Neural cell (in vitro differentiated cells): ENCODE measurements at regions not wholly inside any gene's neighbourhood (a gene's known extent, or its start where the extent isn't known, plus 50 kb on each side); places are given as distances from the start of the nearest gene placed in this dataset.

Source experiments
- H2AFZ ChIP-seq: fragments of 200-600, 300-800 bp; sonication (generic), shearing (Covaris generic); 2 replicates; pipeline ENCODE4 v1.6.0; 2014; ENCODE audit warnings: low read depth, mild to moderate bottlenecking, antibody characterized with exemption, low read length, moderate library complexity
- H3F3A ChIP-seq: fragments of 200-600 bp; shearing (Covaris generic); 2 replicates; pipeline ENCODE4 v1.6.1; 2016; ENCODE audit warnings: mild to moderate bottlenecking, moderate library complexity, mixed read lengths, antibody characterized with exemption, low read length; ENCODE audit not compliant: insufficient read depth, poor library complexity, severe bottlenecking
- H3K27ac ChIP-seq: fragments of 200-600, 300-800 bp; sonication (generic), shearing (Covaris generic); 2 replicates; pipeline ENCODE4 v1.5.1; 2014; ENCODE audit warnings: mild to moderate bottlenecking, low read length, moderate library complexity
- H3K27me3 ChIP-seq: fragments of 300-800, 200-600 bp; sonication (generic), shearing (Covaris generic); 2 replicates; pipeline ENCODE4 v1.6.0; 2014; ENCODE audit warnings: mild to moderate bottlenecking, low read depth, low read length, moderate library complexity; ENCODE audit not compliant: insufficient read depth
- H3K36me3 ChIP-seq: fragments of 300-800, 200-600 bp; sonication (generic), shearing (Covaris generic); 2 replicates; pipeline ENCODE4 v1.5.1; 2014; ENCODE audit warnings: mild to moderate bottlenecking, antibody characterized with exemption, low read length, moderate library complexity; ENCODE audit not compliant: insufficient read depth
- H3K4me2 ChIP-seq: fragments of 300-800, 200-600 bp; sonication (generic), shearing (Covaris generic); 2 replicates; pipeline ENCODE4 v1.6.0; 2014; ENCODE audit warnings: mild to moderate bottlenecking, low read length
- H3K4me3 ChIP-seq: fragments of 300-800, 200-600 bp; sonication (generic), shearing (Covaris generic); 2 replicates; pipeline ENCODE4 v1.5.1; 2014; ENCODE audit warnings: mild to moderate bottlenecking, low read length, moderate library complexity
- H3K79me2 ChIP-seq: fragments of 200-600 bp; shearing (Covaris generic); replicated peaks from 2 replicates; pipeline ENCODE4 v1.6.0; 2014; ENCODE audit warnings: mild to moderate bottlenecking, low read length, moderate library complexity; ENCODE audit not compliant: insufficient read depth
- H3K9ac ChIP-seq: fragments of 300-800, 200-600 bp; sonication (generic), shearing (Covaris generic); 2 replicates; pipeline ENCODE4 v1.6.1; 2016; ENCODE audit warnings: mild to moderate bottlenecking, low read length, mixed read lengths
- H3K9me2 ChIP-seq: fragments of 200-600 bp; shearing (Covaris generic); 2 replicates; pipeline ENCODE4 v1.6.1; 2016; ENCODE audit warnings: mild to moderate bottlenecking, low read length, mixed read lengths; ENCODE audit not compliant: insufficient read depth
- H3K9me3 ChIP-seq: fragments of 200-600, 300-800 bp; sonication (generic), shearing (Covaris generic); 2 replicates; pipeline ENCODE4 v1.6.1; 2016; ENCODE audit warnings: mild to moderate bottlenecking, mixed run types, low read length, moderate library complexity, mixed read lengths
- H4K20me1 ChIP-seq: fragments of 200-600 bp; shearing (Covaris generic); 2 replicates; pipeline ENCODE4 v1.6.1; 2016; ENCODE audit warnings: mild to moderate bottlenecking, mixed run types; ENCODE audit not compliant: insufficient read depth
- CTCF ChIP-seq: fragments of 450-650 bp; IDR thresholded peaks from 2 replicates; pipeline ENCODE4 v1.5.1; 2014; ENCODE audit warnings: antibody characterized with exemption, mild to moderate bottlenecking, moderate library complexity; ENCODE audit not compliant: poor library complexity, severe bottlenecking
- EP300 ChIP-seq: fragments of 450-650 bp; conservative IDR thresholded peaks from 2 replicates; pipeline ENCODE4 v1.6.1; 2014; ENCODE audit warnings: antibody characterized with exemption, mild to moderate bottlenecking, moderate library complexity; ENCODE audit not compliant: poor library complexity, severe bottlenecking
- EZH2 ChIP-seq: fragments of 200-600, 300-800 bp; shearing (Covaris generic), sonication (generic); IDR thresholded peaks from 2 replicates; pipeline ENCODE4 v1.6.1; 2014; ENCODE audit warnings: antibody characterized with exemption, low read length, borderline replicate concordance, mild to moderate bottlenecking; ENCODE audit not compliant: insufficient read depth, poor library complexity, severe bottlenecking
- MXI1 ChIP-seq: fragments of 450-650 bp; conservative IDR thresholded peaks from 2 replicates; pipeline ENCODE4 v1.6.1; 2014; ENCODE audit warnings: antibody characterized with exemption, mild to moderate bottlenecking; ENCODE audit not compliant: poor library complexity, severe bottlenecking
- POLR2AphosphoS5 ChIP-seq: IDR thresholded peaks from 2 replicates; pipeline ENCODE4 v1.6.1; 2012
- RAD21 ChIP-seq: fragments of 450-650 bp; conservative IDR thresholded peaks from 2 replicates; pipeline ENCODE4 v1.6.1; 2014; ENCODE audit warnings: antibody characterized with exemption, mild to moderate bottlenecking, moderate library complexity
- REST ChIP-seq: IDR thresholded peaks from 2 replicates; pipeline ENCODE4 v1.6.1; 2012; ENCODE audit warnings: borderline replicate concordance
- SMC3 ChIP-seq: fragments of 450-650 bp; conservative IDR thresholded peaks from 2 replicates; pipeline ENCODE4 v1.6.1; 2014; ENCODE audit warnings: antibody characterized with exemption, mild to moderate bottlenecking, moderate library complexity; ENCODE audit not compliant: poor library complexity
- TAF1 ChIP-seq: IDR thresholded peaks from 2 replicates; pipeline ENCODE4 v1.6.1; 2012; ENCODE audit warnings: low read depth

DNA sequence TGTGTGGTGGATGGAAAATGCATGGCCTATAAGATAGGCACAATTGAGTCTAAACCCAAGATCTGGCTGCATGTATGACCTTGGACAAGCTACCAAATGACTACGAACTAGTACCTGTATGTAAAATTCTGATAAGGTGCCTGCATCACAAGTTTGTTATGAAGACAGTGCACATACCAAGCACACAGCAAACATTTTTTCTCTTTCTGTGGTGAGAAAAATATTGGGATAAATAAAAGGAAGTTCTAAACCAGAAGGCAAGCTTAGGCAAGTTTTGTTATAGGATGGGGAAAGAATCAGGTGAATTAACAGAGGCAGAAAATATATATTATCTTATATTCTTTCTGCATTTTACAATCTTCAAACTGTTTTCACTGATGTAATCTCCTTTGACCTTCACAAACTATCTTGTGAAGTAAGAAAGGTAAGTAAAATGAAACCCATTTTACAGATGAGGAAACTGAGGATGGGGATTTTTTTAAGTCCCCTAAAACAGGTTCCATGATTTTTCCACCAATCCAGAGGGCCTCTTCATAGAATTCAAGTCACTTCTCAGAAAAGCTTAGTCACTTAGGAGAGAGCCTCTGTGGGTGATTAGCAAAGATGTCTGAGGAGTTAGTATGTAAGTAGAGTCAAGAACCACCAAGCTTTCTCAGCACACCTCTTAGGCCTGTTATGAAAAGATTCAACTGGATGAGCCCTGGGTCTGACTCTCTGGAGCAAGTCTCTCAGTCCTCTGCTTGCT lies 132.0 kb upstream of the RAP1B start:
- H3K79me2 ChIP-seq, result no peaks in the 10 kb centered on the region
- no peak overlapping the region for H2AFZ ChIP-seq

More for the DNA sequence above, 132.0 kb upstream of the RAP1B start:
- no peaks in the 10 kb centered on the region for H3F3A ChIP-seq
- no peaks in the 10 kb centered on the region for H3K9me2 ChIP-seq
- H3K36me3 ChIP-seq, result no peaks in the 10 kb centered on the region
- H3K4me3 ChIP-seq, result no peak overlapping the region
- no peaks in the 10 kb centered on the region for H3K27me3 ChIP-seq
- TF ChIP-seq EP300 (no peak), SMC3 (no peak), POLR2AphosphoS5 (no peak), MXI1 (no peak), REST (no peak), CTCF (no peak), RAD21 (no peak), TAF1 (no peak), EZH2 (no peak)
- peak overlapping the region; percentile 53 for H3K27ac ChIP-seq
- H3K4me2 ChIP-seq, result no peak overlapping the region
- H3K9me3 ChIP-seq, result no peaks in the 10 kb centered on the region
- H3K9ac ChIP-seq, result no peak overlapping the region
- H4K20me1 ChIP-seq, result no peaks in the 10 kb centered on the region
